ENCODE measurements at regions not wholly inside any gene's neighbourhood (a gene's known extent, or its start where the extent isn't known, plus 50 kb on each side); places are given as distances from the start of the nearest gene placed in this dataset.

GRCh38 chr3:145780301-145780700 is 380.7 kb downstream of the PLOD2 start:
- Mint-ChIP-seq H3K4me3 (no peak overlapping the region), H3K9me3 (no peaks in the 10 kb centered on the region), H3K27me3 (no peaks in the 10 kb centered on the region), H3K27ac (no peak overlapping the region), H3K4me1 (ENCODE audit: unreplicated experiment) (no peaks in the 10 kb centered on the region), H3K36me3 (no peaks in the 10 kb centered on the region)
- no peak for TF ChIP-seq CTCF (conservative IDR thresholded peaks at IDR 0.05)
- DNase-seq (ENCODE audit: extremely low spot score, unreplicated experiment): no peak

- DNase-seq (ENCODE audit: extremely low spot score, unreplicated experiment): no peak
- no peaks in the 10 kb centered on the region for H3K9me3 Mint-ChIP-seq
- H3K4me3 Mint-ChIP-seq: no peak overlapping the region
- no peaks in the 10 kb centered on the region for H3K27me3 Mint-ChIP-seq
- no peaks in the 10 kb centered on the region for H3K36me3 Mint-ChIP-seq
- no peak overlapping the region for H3K27ac Mint-ChIP-seq
- no peak for TF ChIP-seq CTCF (conservative IDR thresholded peaks at IDR 0.05)
- no peaks in the 10 kb centered on the region for H3K4me1 Mint-ChIP-seq (ENCODE audit: unreplicated experiment)
Measured at GRCh38 chr3:145785668-145786067, 375.3 kb downstream of the PLOD2 start.

- H3K27ac Mint-ChIP-seq: no peak overlapping the region
- peaks cover 21% of the 10 kb centered on the region for H3K4me1 Mint-ChIP-seq (ENCODE audit: unreplicated experiment)
- no peaks in the 10 kb centered on the region for H3K36me3 Mint-ChIP-seq
- H3K27me3 Mint-ChIP-seq: no peaks in the 10 kb centered on the region
- no peak for DNase-seq (ENCODE audit: extremely low spot score, unreplicated experiment)
- no peaks in the 10 kb centered on the region for H3K9me3 Mint-ChIP-seq
- H3K4me3 Mint-ChIP-seq: no peak overlapping the region
- no peak for TF ChIP-seq CTCF (conservative IDR thresholded peaks at IDR 0.05)
Measured at GRCh38 chr3:145798007-145798406, 363.0 kb downstream of the PLOD2 start.

GRCh38 chr3:145798696-145799537 is 362.1 kb downstream of the PLOD2 start:
- no peaks in the 10 kb centered on the region for H3K9me3 Mint-ChIP-seq
- no peak for DNase-seq (ENCODE audit: extremely low spot score, unreplicated experiment)
- TF ChIP-seq CTCF (conservative IDR thresholded peaks at IDR 0.05): no peak
- H3K27me3 Mint-ChIP-seq: no peaks in the 10 kb centered on the region
- H3K4me1 Mint-ChIP-seq (ENCODE audit: unreplicated experiment): peaks cover 21% of the 10 kb centered on the region
- H3K27ac Mint-ChIP-seq: no peak overlapping the region
- H3K4me3 Mint-ChIP-seq: no peak overlapping the region
- H3K36me3 Mint-ChIP-seq: no peaks in the 10 kb centered on the region

GRCh38 chr3:145801696-145802095 is 359.3 kb downstream of the PLOD2 start:
- H3K27ac Mint-ChIP-seq: no peak overlapping the region
- no peaks in the 10 kb centered on the region for H3K9me3 Mint-ChIP-seq
- peaks cover 21% of the 10 kb centered on the region for H3K4me1 Mint-ChIP-seq (ENCODE audit: unreplicated experiment)
- no peak overlapping the region for H3K4me3 Mint-ChIP-seq
- no peaks in the 10 kb centered on the region for H3K27me3 Mint-ChIP-seq
- DNase-seq (ENCODE audit: extremely low spot score, unreplicated experiment): no peak
- H3K36me3 Mint-ChIP-seq: no peaks in the 10 kb centered on the region
- no peak for TF ChIP-seq CTCF (conservative IDR thresholded peaks at IDR 0.05)
